ENCODE measurements at regions not wholly inside any gene's neighbourhood (a gene's known extent, or its start where the extent isn't known, plus 50 kb on each side); places are given as distances from the start of the nearest gene placed in this dataset.
"Not testable (repeated sequence)": the region's sequence is repeated elsewhere in the genome, so short reads cannot be mapped to it uniquely, and the experiment has no call there.

- H3K27ac ChIP-seq: no peak overlapping the region
- TF ChIP-seq CTCF (IDR thresholded peaks at IDR 0.05) (no peak), ZFX (IDR thresholded peaks at IDR 0.05; ENCODE audit: borderline replicate concordance) (no peak)
These were observed 200.8 kb upstream of the C2CD4B start for GRCh38 chr15:62365795-62366442.

GRCh38 chr15:62369454-62369853 lies 204.4 kb upstream of the C2CD4B start:
- H3K27ac ChIP-seq: no peak overlapping the region
- no peak for TF ChIP-seq CTCF (IDR thresholded peaks at IDR 0.05)
- no peak for TF ChIP-seq ZFX (IDR thresholded peaks at IDR 0.05; ENCODE audit: borderline replicate concordance)

GRCh38 chr15:62371683-62372082 lies 206.6 kb upstream of the C2CD4B start:
- H3K27ac ChIP-seq: not testable (repeated sequence)

- TF ChIP-seq ZFX (IDR thresholded peaks at IDR 0.05; ENCODE audit: borderline replicate concordance) (no peak), CTCF (IDR thresholded peaks at IDR 0.05) (no peak)
- H3K27ac ChIP-seq: no peak overlapping the region
These were observed 212.8 kb upstream of the C2CD4B start for GRCh38 chr15:62377736-62378480.

- TF ChIP-seq CTCF (IDR thresholded peaks at IDR 0.05) (no peak), ZFX (IDR thresholded peaks at IDR 0.05; ENCODE audit: borderline replicate concordance) (no peak)
- H3K27ac ChIP-seq: no peak overlapping the region
These were observed 213.8 kb upstream of the C2CD4B start for GRCh38 chr15:62378772-62379498.

- no peak overlapping the region for H3K27ac ChIP-seq
- TF ChIP-seq CTCF (IDR thresholded peaks at IDR 0.05) (no peak), ZFX (IDR thresholded peaks at IDR 0.05; ENCODE audit: borderline replicate concordance) (no peak)
These were observed 214.9 kb upstream of the C2CD4B start for GRCh38 chr15:62380011-62380410.

- H3K27ac ChIP-seq: no peak overlapping the region
- TF ChIP-seq ZFX (IDR thresholded peaks at IDR 0.05; ENCODE audit: borderline replicate concordance) (no peak), CTCF (IDR thresholded peaks at IDR 0.05) (no peak)
These were observed 217.0 kb upstream of the C2CD4B start for GRCh38 chr15:62382046-62382445.

Measured in 22Rv1 (cell line).